Activated CD4-positive, alpha-beta memory T cell treated with anti-CD3 and anti-CD28 coated beads for 36 hours (primary cell): ENCODE measurements at regions not wholly inside any gene's neighbourhood (a gene's known extent, or its start where the extent isn't known, plus 50 kb on each side); places are given as distances from the start of the nearest gene placed in this dataset.

Experiments used
- CTCF ChIA-PET: fragments of 350-600 bp; sonication (Branson Sonifier 250); formaldehyde crosslinking; loops from one replicate; lab custom pipeline; 2021; ENCODE audit warnings: antibody characterized with exemption, inconsistent platforms; lab: Charles Lee
- POLR2A ChIA-PET: fragments of 350-600 bp; sonication (Branson Sonifier 250); formaldehyde crosslinking; loops from one replicate; lab custom pipeline; 2021; ENCODE audit warnings: antibody characterized with exemption; lab: Charles Lee
- DNase-seq: peaks from one replicate; pipeline ENCODE4 v3.0.0-alpha.2; 2020
- H3K27ac Mint-ChIP-seq: one replicate; pipeline ENCODE4 v1.8.0; 2021; ENCODE audit warnings: mixed read lengths
- H3K27me3 Mint-ChIP-seq: one replicate; pipeline ENCODE4 v1.8.0; 2021; ENCODE audit warnings: mixed read lengths
- H3K36me3 Mint-ChIP-seq: one replicate; pipeline ENCODE4 v1.8.0; 2021; ENCODE audit warnings: mixed read lengths
- H3K4me1 Mint-ChIP-seq: one replicate; pipeline ENCODE4 v1.8.0; 2021; ENCODE audit warnings: low read depth, mixed read lengths
- H3K4me3 Mint-ChIP-seq: one replicate; pipeline ENCODE4 v1.8.0; 2021; ENCODE audit warnings: mild to moderate bottlenecking, mixed read lengths
- H3K9me3 Mint-ChIP-seq: one replicate; pipeline ENCODE4 v1.8.0; 2021; ENCODE audit warnings: mixed read lengths
- intact Hi-C: fragments of 100-400 bp; cut with micrococcal nuclease; formaldehyde crosslinking; loops from one replicate; pipeline ENCODE4 v1.15.1; 2023

GRCh38 chr6:18596531-18596835 is 209.3 kb downstream of the RNF144B start:
- H3K36me3 Mint-ChIP-seq, result no peaks in the 10 kb centered on the region
- DNase-seq, result no peak
- no peak overlapping the region for H3K4me3 Mint-ChIP-seq
- H3K4me1 Mint-ChIP-seq, result no peaks in the 10 kb centered on the region
- intact Hi-C loops, result loop anchor here (5.0 kb wide), 1 partner anchor 226 kb away; no protein-coding TSS in a partner anchor
- H3K9me3 Mint-ChIP-seq, result no peaks in the 10 kb centered on the region
- H3K27me3 Mint-ChIP-seq, result peaks cover 1% of the 10 kb centered on the region
- POLR2A ChIA-PET, result no interaction called here
- CTCF ChIA-PET, result interaction anchor here (0.9 to 2.1 kb wide), 10 partner anchors 10 to 613 kb away, joined by 3 to 5 read pairs (median 4); no protein-coding TSS in a partner anchor
- no peak overlapping the region for H3K27ac Mint-ChIP-seq

DNA sequence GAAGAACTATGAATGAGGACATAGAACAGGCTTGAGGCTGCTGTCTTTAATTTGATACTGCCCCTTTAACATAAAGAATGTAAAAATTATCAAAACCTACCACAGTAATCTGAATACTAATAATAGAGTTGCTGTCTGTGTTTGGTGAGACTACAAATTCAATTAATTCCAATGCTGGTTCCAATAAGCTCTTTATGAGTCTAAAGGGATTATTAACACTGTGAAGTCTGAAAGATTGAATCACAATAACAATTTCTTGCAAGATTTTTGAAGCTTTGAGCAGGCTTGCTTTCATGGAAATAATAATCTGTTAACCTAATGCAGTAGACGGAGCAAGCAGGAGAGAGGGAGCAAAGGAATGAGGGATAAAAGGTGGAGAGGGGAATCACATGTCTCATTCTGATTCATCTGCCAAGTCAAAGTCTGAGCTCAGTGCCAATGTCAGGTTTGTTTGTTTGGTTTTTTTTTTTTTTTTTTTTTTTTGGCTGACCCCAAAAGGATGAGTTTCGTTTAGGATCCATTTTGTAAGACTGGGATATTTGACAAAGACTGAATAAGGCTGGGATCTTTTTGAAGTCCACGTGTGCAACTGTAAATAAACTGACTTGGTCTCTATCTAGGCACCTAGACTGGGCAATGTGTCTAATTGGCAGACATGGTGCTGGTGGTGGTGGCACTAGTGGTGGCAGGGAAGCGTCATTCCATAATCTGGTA is 211.6 kb downstream of the RNF144B start:
- Mint-ChIP-seq H3K36me3 (no peaks in the 10 kb centered on the region), H3K4me3 (no peak overlapping the region), H3K27ac (no peak overlapping the region), H3K27me3 (peaks cover 1% of the 10 kb centered on the region), H3K9me3 (no peaks in the 10 kb centered on the region), H3K4me1 (no peaks in the 10 kb centered on the region)
- no peak for DNase-seq
- CTCF ChIA-PET, result interaction anchor here (1.2 kb wide), 1 partner anchor 101 kb away, joined by 3 read pairs; no protein-coding TSS in a partner anchor
- POLR2A ChIA-PET, result no interaction called here
- intact Hi-C loops, result loop anchor here (5.0 kb wide), 1 partner anchor 224 kb away; no protein-coding TSS in a partner anchor

DNA sequence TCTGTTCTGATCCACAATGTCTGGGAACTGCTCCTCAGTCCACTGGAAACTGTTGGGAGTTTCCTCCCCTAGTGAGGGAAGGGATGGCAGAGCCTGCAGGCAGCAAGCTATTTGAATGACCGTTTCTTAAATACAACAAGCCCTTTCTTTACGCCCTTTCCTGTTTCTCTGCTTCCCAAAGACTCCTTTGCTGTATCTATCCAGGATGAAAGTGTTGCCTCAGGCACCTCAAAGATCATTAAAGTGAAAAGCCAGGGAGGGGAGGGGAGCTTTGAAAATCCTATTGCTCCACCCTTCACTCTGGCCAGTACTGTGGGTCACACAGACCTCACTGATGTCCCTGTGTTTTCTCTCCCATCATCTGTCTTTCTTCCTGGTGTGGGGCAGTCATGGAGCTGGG is 213.1 kb downstream of the RNF144B start:
- ChIA-PET CTCF (interaction anchor here (1.2 kb wide), 1 partner anchor 277 kb away, joined by 3 read pairs; no protein-coding TSS in a partner anchor), POLR2A (no interaction called here)
- Mint-ChIP-seq H3K27me3 (peaks cover 5% of the 10 kb centered on the region), H3K36me3 (no peaks in the 10 kb centered on the region), H3K27ac (no peak overlapping the region), H3K4me3 (no peak overlapping the region), H3K9me3 (no peaks in the 10 kb centered on the region), H3K4me1 (no peaks in the 10 kb centered on the region)
- intact Hi-C loops, result no loop called here
- no peak for DNase-seq

- H3K4me3 Mint-ChIP-seq, result no peak overlapping the region
- no peaks in the 10 kb centered on the region for H3K9me3 Mint-ChIP-seq
- POLR2A ChIA-PET, result no interaction called here
- no peak for DNase-seq
- CTCF ChIA-PET, result interaction anchor here (0.6 kb wide), 2 partner anchors 74 to 842 kb away, joined by 3 read pairs; no protein-coding TSS in a partner anchor
- H3K36me3 Mint-ChIP-seq, result no peaks in the 10 kb centered on the region
- no peak overlapping the region for H3K27ac Mint-ChIP-seq
- intact Hi-C loops, result no loop called here
- H3K27me3 Mint-ChIP-seq, result peaks cover 7% of the 10 kb centered on the region
- H3K4me1 Mint-ChIP-seq, result no peaks in the 10 kb centered on the region
Observed at GRCh38 chr6:18601516-18602020, 214.4 kb downstream of the RNF144B start.

- no peaks in the 10 kb centered on the region for H3K4me1 Mint-ChIP-seq
- POLR2A ChIA-PET, result no interaction called here
- DNase-seq, result no peak
Observed at GRCh38 chr6:18602931-18603330, 215.8 kb downstream of the RNF144B start.

GRCh38 chr6:18603361-18603760 is 216.2 kb downstream of the RNF144B start:
- H3K4me3 Mint-ChIP-seq, result no peak overlapping the region
- no peaks in the 10 kb centered on the region for H3K36me3 Mint-ChIP-seq
- no peaks in the 10 kb centered on the region for H3K9me3 Mint-ChIP-seq
- intact Hi-C loops, result no loop called here
- H3K4me1 Mint-ChIP-seq, result no peaks in the 10 kb centered on the region
- DNase-seq, result no peak
- peaks cover 7% of the 10 kb centered on the region for H3K27me3 Mint-ChIP-seq
- ChIA-PET POLR2A (no interaction called here), CTCF (interaction anchor here (2.0 kb wide), 1 partner anchor 9 kb away, joined by 4 read pairs; no protein-coding TSS in a partner anchor)
- no peak overlapping the region for H3K27ac Mint-ChIP-seq

More at GRCh38 chr6:18602931-18603330, 215.8 kb downstream of the RNF144B start:
- no peaks in the 10 kb centered on the region for H3K9me3 Mint-ChIP-seq
- H3K4me3 Mint-ChIP-seq, result no peak overlapping the region
- CTCF ChIA-PET, result interaction anchor here (2.0 kb wide), 1 partner anchor 8 kb away, joined by 4 read pairs; no protein-coding TSS in a partner anchor
- intact Hi-C loops, result no loop called here
- no peaks in the 10 kb centered on the region for H3K36me3 Mint-ChIP-seq
- peaks cover 7% of the 10 kb centered on the region for H3K27me3 Mint-ChIP-seq
- no peak overlapping the region for H3K27ac Mint-ChIP-seq

DNA sequence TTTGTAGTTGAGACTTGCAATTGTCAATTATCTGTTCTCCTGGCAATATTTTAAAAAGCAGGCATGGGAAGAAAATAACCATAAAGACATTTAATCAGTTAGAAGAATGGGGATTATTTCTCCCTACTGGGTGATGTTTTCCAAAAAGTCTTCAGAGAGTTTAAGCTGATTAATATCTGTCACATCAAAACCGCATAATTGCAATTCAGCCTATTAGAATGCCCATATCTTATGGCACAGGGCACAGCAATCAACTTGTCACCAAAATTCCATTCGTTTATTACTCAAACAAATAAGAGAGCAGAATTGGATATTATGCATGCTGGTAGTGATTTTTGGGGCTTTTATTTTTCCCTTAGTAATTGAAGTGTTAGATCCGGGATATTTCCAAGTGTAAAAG is 218.7 kb downstream of the RNF144B start:
- POLR2A ChIA-PET, result no interaction called here
- Mint-ChIP-seq H3K4me1 (no peaks in the 10 kb centered on the region), H3K36me3 (no peaks in the 10 kb centered on the region), H3K9me3 (peaks cover 6% of the 10 kb centered on the region), H3K4me3 (no peak overlapping the region), H3K27ac (no peak overlapping the region), H3K27me3 (peaks cover 7% of the 10 kb centered on the region)
- intact Hi-C loops, result no loop called here
- CTCF ChIA-PET, result interaction anchor here (1.8 kb wide), 1 partner anchor 10 kb away, joined by 4 read pairs; no protein-coding TSS in a partner anchor
- no peak for DNase-seq

- intact Hi-C loops, result no loop called here
- ChIA-PET POLR2A (no interaction called here), CTCF (no interaction called here)
- no peaks in the 10 kb centered on the region for H3K36me3 Mint-ChIP-seq
- H3K9me3 Mint-ChIP-seq, result peaks cover 6% of the 10 kb centered on the region
- H3K27me3 Mint-ChIP-seq, result peaks cover 5% of the 10 kb centered on the region
- no peak for DNase-seq
- no peaks in the 10 kb centered on the region for H3K4me1 Mint-ChIP-seq
- no peak overlapping the region for H3K4me3 Mint-ChIP-seq
- H3K27ac Mint-ChIP-seq, result no peak overlapping the region
Observed at GRCh38 chr6:18609715-18610114, 222.6 kb downstream of the RNF144B start.

DNA sequence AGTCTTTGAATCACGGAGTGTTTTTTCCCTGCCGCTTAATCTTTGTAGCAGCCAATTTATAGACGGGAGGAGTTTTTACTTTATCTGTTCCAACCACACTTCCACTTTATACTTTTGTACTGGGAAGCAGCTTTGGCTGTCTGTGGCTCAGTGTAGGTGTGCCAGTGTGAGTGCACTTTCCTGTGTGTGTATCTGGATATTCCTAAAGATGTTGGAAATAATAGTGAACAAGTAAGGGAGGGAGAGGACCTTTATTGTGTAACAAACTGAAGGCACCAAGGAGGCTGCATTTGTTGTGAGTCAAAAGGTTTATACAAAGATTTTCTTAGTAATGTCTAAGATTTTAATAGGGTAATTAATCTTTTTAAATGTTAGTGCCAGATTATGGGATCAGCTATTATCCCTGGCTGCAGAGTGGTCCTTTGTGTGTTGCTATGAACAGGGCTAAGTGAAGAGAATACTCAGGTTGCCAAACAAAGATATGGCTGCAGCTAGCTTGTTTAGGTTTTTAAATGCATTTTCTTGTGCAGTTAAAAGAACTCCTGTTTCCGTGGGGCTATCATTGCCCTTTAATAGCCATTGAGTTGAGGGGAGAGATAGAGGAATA is 226.3 kb downstream of the RNF144B start:
- POLR2A ChIA-PET, result no interaction called here
- intact Hi-C loops, result no loop called here
- CTCF ChIA-PET, result interaction anchor here (1.6 kb wide), 1 partner anchor 17 kb away, joined by 5 read pairs; no protein-coding TSS in a partner anchor

GRCh38 chr6:18629571-18629970 is 242.4 kb downstream of the RNF144B start:
- no peak overlapping the region for H3K27ac Mint-ChIP-seq
- no peak for DNase-seq
- H3K36me3 Mint-ChIP-seq, result no peaks in the 10 kb centered on the region
- ChIA-PET CTCF (no interaction called here), POLR2A (no interaction called here)
- intact Hi-C loops, result no loop called here
- no peaks in the 10 kb centered on the region for H3K27me3 Mint-ChIP-seq
- H3K4me3 Mint-ChIP-seq, result no peak overlapping the region
- H3K9me3 Mint-ChIP-seq, result no peaks in the 10 kb centered on the region
- H3K4me1 Mint-ChIP-seq, result no peaks in the 10 kb centered on the region

More for the DNA sequence above, 226.3 kb downstream of the RNF144B start:
- no peak for DNase-seq
- Mint-ChIP-seq H3K4me1 (no peaks in the 10 kb centered on the region), H3K4me3 (no peak overlapping the region), H3K9me3 (peaks cover 8% of the 10 kb centered on the region), H3K36me3 (no peaks in the 10 kb centered on the region), H3K27ac (no peak overlapping the region), H3K27me3 (peaks cover 3% of the 10 kb centered on the region)

GRCh38 chr6:18632670-18633410 is 245.7 kb downstream of the RNF144B start:
- no peaks in the 10 kb centered on the region for H3K4me1 Mint-ChIP-seq
- H3K27ac Mint-ChIP-seq, result no peak overlapping the region
- intact Hi-C loops, result no loop called here
- POLR2A ChIA-PET, result no interaction called here
- DNase-seq, result no peak
- H3K27me3 Mint-ChIP-seq, result no peaks in the 10 kb centered on the region
- no peak overlapping the region for H3K4me3 Mint-ChIP-seq
- no peaks in the 10 kb centered on the region for H3K9me3 Mint-ChIP-seq
- H3K36me3 Mint-ChIP-seq, result no peaks in the 10 kb centered on the region
- CTCF ChIA-PET, result interaction anchor here (0.6 kb wide), 1 partner anchor 309 kb away, joined by 3 read pairs; no protein-coding TSS in a partner anchor

GRCh38 chr6:18634912-18635311 is 247.8 kb downstream of the RNF144B start:
- Mint-ChIP-seq H3K27ac (no peak overlapping the region), H3K4me3 (no peak overlapping the region), H3K27me3 (no peaks in the 10 kb centered on the region), H3K36me3 (no peaks in the 10 kb centered on the region), H3K4me1 (no peaks in the 10 kb centered on the region), H3K9me3 (no peaks in the 10 kb centered on the region)
- DNase-seq, result no peak
- ChIA-PET POLR2A (no interaction called here), CTCF (no interaction called here)
- intact Hi-C loops, result no loop called here
